ENCODE measurements at regions not wholly inside any gene's neighbourhood (a gene's known extent, or its start where the extent isn't known, plus 50 kb on each side); places are given as distances from the start of the nearest gene placed in this dataset.

- no peak for DNase-seq
These were observed 454.6 kb downstream of the MEIS1 start for GRCh38 chr2:66889632-66889882.

- DNase-seq: no peak
These were observed 455.3 kb downstream of the MEIS1 start for GRCh38 chr2:66890166-66890742.

GRCh38 chr2:66895206-66895605 is 460.3 kb downstream of the MEIS1 start:
- no peak for DNase-seq

GRCh38 chr2:66896131-66896530 is 461.2 kb downstream of the MEIS1 start:
- DNase-seq: no peak

- DNase-seq: no peak
These were observed 462.3 kb downstream of the MEIS1 start for GRCh38 chr2:66897181-66897580.

GRCh38 chr2:66897691-66898150 is 462.8 kb downstream of the MEIS1 start:
- no peak for DNase-seq

- no peak for DNase-seq
These were observed 464.2 kb downstream of the MEIS1 start for GRCh38 chr2:66899109-66899508.

GRCh38 chr2:66899648-66900047 is 464.7 kb downstream of the MEIS1 start:
- DNase-seq: no peak

GRCh38 chr2:66901344-66901743 is 466.4 kb downstream of the MEIS1 start:
- no peak for DNase-seq

- no peak for DNase-seq
These were observed 468.3 kb downstream of the MEIS1 start for GRCh38 chr2:66903183-66903582.

GRCh38 chr2:66903745-66904465 is 469.0 kb downstream of the MEIS1 start:
- DNase-seq: no peak

GRCh38 chr2:66915237-66915636 is 480.3 kb downstream of the MEIS1 start:
- DNase-seq: no peak

- no peak for DNase-seq
These were observed 477.8 kb upstream of the ETAA1 start for GRCh38 chr2:66919286-66919685.

- no peak for DNase-seq
These were observed 476.7 kb upstream of the ETAA1 start for GRCh38 chr2:66920415-66920814.

- DNase-seq: no peak
These were observed 472.0 kb upstream of the ETAA1 start for GRCh38 chr2:66925128-66925527.

GRCh38 chr2:66926594-66927112 is 470.5 kb upstream of the ETAA1 start:
- no peak for DNase-seq

GRCh38 chr2:66929632-66930338 is 467.3 kb upstream of the ETAA1 start:
- no peak for DNase-seq

- DNase-seq: no peak
These were observed 466.6 kb upstream of the ETAA1 start for GRCh38 chr2:66930339-66931220.

GRCh38 chr2:66938471-66938967 is 458.6 kb upstream of the ETAA1 start:
- no peak for DNase-seq

- no peak for DNase-seq
These were observed 457.1 kb upstream of the ETAA1 start for GRCh38 chr2:66940080-66940479.

- DNase-seq: peak in 1 of 56 donors; percentile 1
These were observed 448.9 kb upstream of the ETAA1 start for GRCh38 chr2:66948234-66948633.

Measured in nucleus accumbens (tissue), 56 donors.